ENCODE measurements at regions not wholly inside any gene's neighbourhood (a gene's known extent, or its start where the extent isn't known, plus 50 kb on each side); places are given as distances from the start of the nearest gene placed in this dataset.

- TF ChIP-seq, protein P1, sequence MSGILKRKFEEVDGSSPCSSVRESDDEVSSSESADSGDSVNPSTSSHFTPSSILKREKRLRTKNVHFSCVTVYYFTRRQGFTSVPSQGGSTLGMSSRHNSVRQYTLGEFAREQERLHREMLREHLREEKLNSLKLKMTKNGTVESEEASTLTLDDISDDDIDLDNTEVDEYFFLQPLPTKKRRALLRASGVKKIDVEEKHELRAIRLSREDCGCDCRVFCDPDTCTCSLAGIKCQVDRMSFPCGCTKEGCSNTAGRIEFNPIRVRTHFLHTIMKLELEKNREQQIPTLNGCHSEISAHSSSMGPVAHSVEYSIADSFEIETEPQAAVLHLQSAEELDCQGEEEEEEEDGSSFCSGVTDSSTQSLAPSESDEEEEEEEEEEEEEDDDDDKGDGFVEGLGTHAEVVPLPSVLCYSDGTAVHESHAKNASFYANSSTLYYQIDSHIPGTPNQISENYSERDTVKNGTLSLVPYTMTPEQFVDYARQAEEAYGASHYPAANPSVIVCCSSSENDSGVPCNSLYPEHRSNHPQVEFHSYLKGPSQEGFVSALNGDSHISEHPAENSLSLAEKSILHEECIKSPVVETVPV (CRISPR knock-in tag; IDR thresholded peaks at IDR 0.05) = no peak
- TF ChIP-seq, protein P2, sequence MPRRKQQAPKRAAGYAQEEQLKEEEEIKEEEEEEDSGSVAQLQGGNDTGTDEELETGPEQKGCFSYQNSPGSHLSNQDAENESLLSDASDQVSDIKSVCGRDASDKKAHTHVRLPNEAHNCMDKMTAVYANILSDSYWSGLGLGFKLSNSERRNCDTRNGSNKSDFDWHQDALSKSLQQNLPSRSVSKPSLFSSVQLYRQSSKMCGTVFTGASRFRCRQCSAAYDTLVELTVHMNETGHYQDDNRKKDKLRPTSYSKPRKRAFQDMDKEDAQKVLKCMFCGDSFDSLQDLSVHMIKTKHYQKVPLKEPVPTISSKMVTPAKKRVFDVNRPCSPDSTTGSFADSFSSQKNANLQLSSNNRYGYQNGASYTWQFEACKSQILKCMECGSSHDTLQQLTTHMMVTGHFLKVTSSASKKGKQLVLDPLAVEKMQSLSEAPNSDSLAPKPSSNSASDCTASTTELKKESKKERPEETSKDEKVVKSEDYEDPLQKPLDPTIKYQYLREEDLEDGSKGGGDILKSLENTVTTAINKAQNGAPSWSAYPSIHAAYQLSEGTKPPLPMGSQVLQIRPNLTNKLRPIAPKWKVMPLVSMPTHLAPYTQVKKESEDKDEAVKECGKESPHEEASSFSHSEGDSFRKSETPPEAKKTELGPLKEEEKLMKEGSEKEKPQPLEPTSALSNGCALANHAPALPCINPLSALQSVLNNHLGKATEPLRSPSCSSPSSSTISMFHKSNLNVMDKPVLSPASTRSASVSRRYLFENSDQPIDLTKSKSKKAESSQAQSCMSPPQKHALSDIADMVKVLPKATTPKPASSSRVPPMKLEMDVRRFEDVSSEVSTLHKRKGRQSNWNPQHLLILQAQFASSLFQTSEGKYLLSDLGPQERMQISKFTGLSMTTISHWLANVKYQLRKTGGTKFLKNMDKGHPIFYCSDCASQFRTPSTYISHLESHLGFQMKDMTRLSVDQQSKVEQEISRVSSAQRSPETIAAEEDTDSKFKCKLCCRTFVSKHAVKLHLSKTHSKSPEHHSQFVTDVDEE (CRISPR knock-in tag; IDR thresholded peaks at IDR 0.05) = no peak
- TF ChIP-seq ESRRG (CRISPR knock-in tag; IDR thresholded peaks at IDR 0.05) (no peak), GLIS3 (CRISPR knock-in tag; IDR thresholded peaks at IDR 0.05) (no peak), PPARA (CRISPR knock-in tag; IDR thresholded peaks at IDR 0.05; ENCODE audit: borderline replicate concordance) (no peak), SNAI2 (CRISPR knock-in tag; IDR thresholded peaks at IDR 0.05) (no peak)
Observed at GRCh38 chr12:75568393-75568792, 57.0 kb upstream of the KRR1 start (continued).

- no peak for ATAC-seq
- TF ChIP-seq ZNF70 (CRISPR knock-in tag; IDR thresholded peaks at IDR 0.05) (no peak), ISL1 (CRISPR knock-in tag; IDR thresholded peaks at IDR 0.05) (no peak), PPARA (CRISPR knock-in tag; IDR thresholded peaks at IDR 0.05; ENCODE audit: borderline replicate concordance) (no peak), GLIS3 (CRISPR knock-in tag; IDR thresholded peaks at IDR 0.05) (no peak), ZNF565 (CRISPR knock-in tag; conservative IDR thresholded peaks at IDR 0.05; ENCODE audit: low read depth) (no peak), TOX (CRISPR knock-in tag; IDR thresholded peaks at IDR 0.05; ENCODE audit: borderline replicate concordance) (no peak), ZFP3 (CRISPR knock-in tag; IDR thresholded peaks at IDR 0.05) (no peak), BACH2 (CRISPR knock-in tag; IDR thresholded peaks at IDR 0.05; ENCODE audit: borderline replicate concordance) (no peak), OSR1 (CRISPR knock-in tag; IDR thresholded peaks at IDR 0.05) (no peak), ZC3H10 (CRISPR knock-in tag; IDR thresholded peaks at IDR 0.05) (no peak)
- TF ChIP-seq, protein P2 (CRISPR knock-in tag; IDR thresholded peaks at IDR 0.05) = no peak
Observed at GRCh38 chr12:75565795-75566194, 54.4 kb upstream of the KRR1 start.

DNA sequence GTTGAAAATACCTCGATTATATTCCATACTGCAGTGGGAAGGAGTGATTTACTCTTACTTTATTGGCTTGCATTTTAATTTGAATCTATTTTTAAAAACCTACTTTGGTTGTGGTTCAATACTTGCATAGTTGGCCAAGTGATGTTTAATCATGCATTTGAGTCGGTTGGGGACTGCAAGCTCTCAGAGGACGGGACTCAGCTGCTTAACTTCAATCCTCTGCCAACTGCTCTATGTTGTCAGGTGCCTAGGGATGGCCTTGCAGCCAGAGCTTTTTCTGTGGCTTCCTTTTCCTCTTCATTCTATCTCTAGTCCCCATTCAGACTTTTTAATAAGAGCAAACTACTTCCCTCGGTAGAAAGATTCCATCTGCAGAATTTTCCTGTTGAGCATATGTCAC, 53.4 kb upstream of the KRR1 start:
- TF ChIP-seq ESRRG (CRISPR knock-in tag; IDR thresholded peaks at IDR 0.05) = no peak
- TF ChIP-seq ARNTL (CRISPR knock-in tag; IDR thresholded peaks at IDR 0.05; ENCODE audit: borderline replicate concordance, low read depth) = no peak
- no peak for TF ChIP-seq CSDC2 (CRISPR knock-in tag; IDR thresholded peaks at IDR 0.05)
- TF ChIP-seq ZC3H10 (CRISPR knock-in tag; IDR thresholded peaks at IDR 0.05) = no peak
- TF ChIP-seq PATZ1 (CRISPR knock-in tag; IDR thresholded peaks at IDR 0.05; ENCODE audit: borderline replicate concordance) = no peak
- TF ChIP-seq SNAI2 (CRISPR knock-in tag; IDR thresholded peaks at IDR 0.05) = no peak
- TF ChIP-seq GLIS3 (CRISPR knock-in tag; IDR thresholded peaks at IDR 0.05) = no peak
- no peak for ATAC-seq

DNA sequence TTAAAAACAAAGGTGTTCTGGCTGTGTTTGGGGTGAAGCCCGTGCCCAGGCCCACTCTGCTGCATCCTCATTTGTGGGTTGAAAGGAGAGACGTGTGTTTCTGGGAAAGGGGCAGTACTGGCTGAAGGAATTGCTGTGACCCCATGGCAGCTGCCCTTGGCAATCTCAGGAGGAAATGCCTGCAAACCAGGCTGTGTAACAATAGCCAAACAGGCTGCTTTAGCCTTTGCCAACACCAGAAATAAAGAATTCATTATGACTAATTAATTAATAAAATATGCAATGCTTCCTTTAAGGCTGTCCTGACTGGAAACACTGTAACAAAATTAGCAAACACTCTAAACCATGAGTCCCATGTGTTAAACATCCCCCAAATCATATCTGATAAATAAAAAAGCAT, 53.0 kb upstream of the KRR1 start:
- ATAC-seq = no peak; the same call in 2 of the 3 replicates
- no peak for TF ChIP-seq CSDC2 (CRISPR knock-in tag; IDR thresholded peaks at IDR 0.05)
- no peak for TF ChIP-seq SNAI2 (CRISPR knock-in tag; IDR thresholded peaks at IDR 0.05)
- TF ChIP-seq OSR1 (CRISPR knock-in tag; IDR thresholded peaks at IDR 0.05) = no peak
- TF ChIP-seq ESRRG (CRISPR knock-in tag; IDR thresholded peaks at IDR 0.05) = no peak
- no peak for TF ChIP-seq ISL1 (CRISPR knock-in tag; IDR thresholded peaks at IDR 0.05)
- no peak for TF ChIP-seq PPARA (CRISPR knock-in tag; IDR thresholded peaks at IDR 0.05; ENCODE audit: borderline replicate concordance)
- no peak for TF ChIP-seq TOX (CRISPR knock-in tag; IDR thresholded peaks at IDR 0.05; ENCODE audit: borderline replicate concordance)

Measured in SK-N-SH treated with all-trans-retinoic acid at 6 μM for 48 hours (cell line).